Small intestine (tissue), 7 donors: ENCODE measurements at regions not wholly inside any gene's neighbourhood (a gene's known extent, or its start where the extent isn't known, plus 50 kb on each side); places are given as distances from the start of the nearest gene placed in this dataset.

Experiments
- DNase-seq, 2 donors: peaks; one replicate each; pipeline versions ENCODE4 v3.0.0 to v3.0.0-alpha.2; 2013
- FAIRE-seq: peaks from 2 replicates; lab custom pipeline; 2012; peaks lifted over from hg19 to GRCh38; lab: Jason Lieb, UNC
- H3K27ac ChIP-seq, 3 donors: one replicate each; pipeline ENCODE4 v1.5.1; 2013; ENCODE audit warnings: low read length in 2 of 3, mild to moderate bottlenecking in 2 of 3, control low read depth in 1 of 3, inconsistent platforms in 1 of 3, low read depth in 1 of 3, moderate library complexity in 1 of 3
- H3K27me3 ChIP-seq, 3 donors: one replicate each; pipeline ENCODE4 v1.6.1; 2013; ENCODE audit warnings: low read length in 3 of 3, inconsistent platforms in 1 of 3; ENCODE audit not compliant: control insufficient read depth in 3 of 3, insufficient read depth in 3 of 3
- H3K36me3 ChIP-seq, 3 donors: one replicate each; pipeline ENCODE4 v1.6.1; 2013; ENCODE audit warnings: low read length in 3 of 3, inconsistent platforms in 1 of 3, low read depth in 1 of 3, mild to moderate bottlenecking in 1 of 3, moderate library complexity in 1 of 3; ENCODE audit not compliant: control insufficient read depth in 3 of 3, insufficient read depth in 2 of 3
- H3K4me1 ChIP-seq, 3 donors: one replicate each; pipeline ENCODE4 v1.6.1; 2013; ENCODE audit warnings: low read length in 2 of 3, inconsistent platforms in 1 of 3, low read depth in 1 of 3, mild to moderate bottlenecking in 1 of 3, moderate library complexity in 1 of 3; ENCODE audit not compliant: control insufficient read depth in 3 of 3, insufficient read depth in 2 of 3
- H3K4me3 ChIP-seq, 3 donors: one replicate each; pipeline ENCODE4 v1.5.1; 2013; ENCODE audit warnings: low read length in 3 of 3, control low read depth in 1 of 3, inconsistent platforms in 1 of 3, low read depth in 1 of 3, mild to moderate bottlenecking in 1 of 3, moderate library complexity in 1 of 3
- H3K9me3 ChIP-seq, 2 donors: one replicate each; pipeline ENCODE4 v1.6.1; 2013; ENCODE audit warnings: low read depth in 1 of 2, low read length in 1 of 2; ENCODE audit not compliant: control insufficient read depth in 2 of 2, insufficient read depth in 1 of 2
- WGBS, 3 donors: extraction: QIAGEN DNeasy Blood & Tissue Kit; methylation state at CpG; one replicate each; pipeline ENCODE4 v1.1.7; 2013; 5-methylcytosine and 5-hydroxymethylcytosine counted together
- donor health status: healthy with polysubstance abuse.
- donor health status: control.
- donor health status: control.
- donor health status: Bipolar disorder and iron deficiency.
- donor health status: healthy.

DNA sequence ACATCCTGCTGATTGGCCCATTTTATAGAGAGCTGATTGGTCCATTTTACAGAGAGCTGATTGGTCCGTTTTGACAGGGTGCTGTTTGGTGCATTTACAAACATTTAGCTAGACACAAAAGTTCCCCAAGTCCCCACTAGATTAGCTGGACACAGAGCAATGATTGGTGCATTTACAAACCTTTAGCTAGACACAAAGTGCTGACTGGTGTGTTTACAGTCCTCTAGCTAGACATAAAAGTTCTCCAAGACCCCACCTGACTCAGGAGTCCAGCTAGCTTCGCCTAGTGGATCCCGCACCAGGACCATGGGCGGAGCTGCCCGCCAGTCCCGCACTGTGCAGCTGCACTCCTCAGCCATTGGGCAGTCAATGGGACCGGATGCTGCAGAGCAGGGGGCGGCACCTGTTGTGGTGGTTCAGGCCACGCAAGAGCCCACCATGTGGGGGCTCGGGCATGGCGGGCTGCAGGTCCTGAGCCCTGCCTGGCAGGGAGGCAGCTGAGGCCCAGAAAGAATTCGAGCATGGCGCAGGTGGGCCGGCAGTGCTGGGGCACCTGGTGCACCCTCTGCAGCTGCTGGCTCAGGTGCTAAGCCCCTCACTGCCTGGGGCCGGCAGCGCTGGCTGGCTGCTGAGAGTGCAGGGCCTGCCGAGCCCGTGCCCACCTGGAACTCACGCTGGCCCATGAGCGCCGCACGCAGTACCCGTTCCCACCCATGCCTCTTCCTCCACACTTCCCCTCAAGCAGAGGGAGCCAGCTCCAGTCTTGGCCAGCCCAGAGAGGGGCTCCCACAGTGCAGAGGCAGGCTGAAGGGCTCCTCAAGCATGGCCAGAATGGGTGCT is 713.2 kb upstream of the GYPC start:
- Histone ChIP-seq H3K36me3 (no peaks in the 10 kb centered on the region), H3K4me3 (no peak overlapping the region), H3K27me3 (no peaks in the 10 kb centered on the region), H3K27ac (no peak overlapping the region), H3K9me3 (peaks cover 3 to 26% of the 10 kb centered on the region in 2 donors), H3K4me1 (no peaks in the 10 kb centered on the region)
- DNase-seq, result no peak
- no peak for FAIRE-seq
- 88 to 93% (median 91%) methylated on average over 20 to 23 of the region's 23 CpGs for WGBS, 3 donors

- 34 to 45% (median 35%) methylated on average over 4 of the region's 4 CpGs for WGBS, 3 donors
- H3K9me3 ChIP-seq, result no peaks in the 10 kb centered on the region
- no peak for FAIRE-seq
These were observed 696.9 kb upstream of the GYPC start for GRCh38 chr2:125959047-125959446.

GRCh38 chr2:125961739-125962138 is 694.2 kb upstream of the GYPC start:
- Histone ChIP-seq H3K27me3 (no peaks in the 10 kb centered on the region), H3K36me3 (no peaks in the 10 kb centered on the region), H3K4me3 (no peak overlapping the region), H3K4me1 (no peaks in the 10 kb centered on the region), H3K9me3 (no peaks in the 10 kb centered on the region), H3K27ac (no peak overlapping the region)
- 44 to 57% (median 45%) methylated on average over 1 of the region's 1 CpG for WGBS, 3 donors
- FAIRE-seq, result no peak
- DNase-seq, result no peak

More at GRCh38 chr2:125959047-125959446, 696.9 kb upstream of the GYPC start:
- DNase-seq, result no peak
- Histone ChIP-seq H3K4me1 (no peaks in the 10 kb centered on the region), H3K27me3 (no peaks in the 10 kb centered on the region), H3K36me3 (no peaks in the 10 kb centered on the region), H3K4me3 (no peak overlapping the region), H3K27ac (no peak overlapping the region)

- Histone ChIP-seq H3K9me3 (no peaks in the 10 kb centered on the region), H3K4me3 (no peak overlapping the region), H3K27me3 (no peaks in the 10 kb centered on the region), H3K36me3 (no peaks in the 10 kb centered on the region), H3K4me1 (no peaks in the 10 kb centered on the region), H3K27ac (no peak overlapping the region)
- no peak for FAIRE-seq
- DNase-seq, result no peak
- WGBS, 3 donors, result 46 to 54% (median 52%) methylated on average over 2 of the region's 2 CpGs
These were observed 676.1 kb upstream of the GYPC start for GRCh38 chr2:125979886-125980285.

DNA sequence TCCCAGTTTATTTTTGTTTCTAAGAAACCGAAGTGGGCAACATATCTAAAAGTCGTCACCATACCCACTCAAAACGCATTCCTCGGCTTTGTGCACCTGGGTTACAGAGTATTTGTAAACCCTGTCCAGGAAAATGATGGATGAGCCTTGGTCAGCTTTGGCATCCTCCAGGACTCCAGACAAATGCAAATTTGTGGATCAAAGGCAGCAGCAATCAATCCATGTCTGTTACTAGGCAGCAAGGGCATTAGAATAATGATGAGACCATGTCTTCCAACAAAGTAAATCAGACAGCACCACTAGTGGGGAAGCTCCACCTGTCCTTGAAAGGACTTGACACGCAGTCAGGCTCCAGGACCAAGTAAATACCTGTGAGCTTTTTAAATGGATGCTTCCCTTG is 672.6 kb upstream of the GYPC start:
- Histone ChIP-seq H3K9me3 (no peaks in the 10 kb centered on the region), H3K4me1 (no peaks in the 10 kb centered on the region), H3K27me3 (no peaks in the 10 kb centered on the region), H3K36me3 (no peaks in the 10 kb centered on the region), H3K27ac (no peak overlapping the region), H3K4me3 (no peak overlapping the region)
- DNase-seq (no peak), FAIRE-seq (no peak)
- 41 to 48% (median 44%) methylated on average over 5 of the region's 5 CpGs for WGBS, 3 donors

DNA sequence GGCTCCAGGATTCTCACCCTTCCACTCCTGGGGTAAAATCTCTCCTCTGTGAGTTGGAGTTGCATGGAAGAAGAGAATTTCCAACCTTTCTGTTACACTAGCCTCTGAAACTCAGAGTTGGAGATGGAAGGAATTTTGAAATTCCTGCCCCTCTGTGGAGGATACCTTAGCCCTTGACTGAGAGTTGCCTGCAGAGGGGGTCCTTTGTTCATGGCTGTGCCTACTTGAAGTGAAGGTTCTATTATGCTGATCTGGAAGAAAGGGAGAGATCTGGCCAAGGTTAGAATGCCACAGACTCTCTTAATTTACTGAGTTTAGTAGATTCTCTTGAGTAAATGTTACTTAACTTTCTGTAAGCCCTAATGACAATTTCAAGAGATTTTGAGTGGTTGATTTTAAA is 626.6 kb upstream of the GYPC start:
- DNase-seq, result no peak
- FAIRE-seq, result no peak
- Histone ChIP-seq H3K27me3 (no peaks in the 10 kb centered on the region), H3K9me3 (no peaks in the 10 kb centered on the region), H3K4me1 (no peaks in the 10 kb centered on the region), H3K36me3 (no peaks in the 10 kb centered on the region), H3K27ac (no peak overlapping the region), H3K4me3 (no peak overlapping the region)

DNA sequence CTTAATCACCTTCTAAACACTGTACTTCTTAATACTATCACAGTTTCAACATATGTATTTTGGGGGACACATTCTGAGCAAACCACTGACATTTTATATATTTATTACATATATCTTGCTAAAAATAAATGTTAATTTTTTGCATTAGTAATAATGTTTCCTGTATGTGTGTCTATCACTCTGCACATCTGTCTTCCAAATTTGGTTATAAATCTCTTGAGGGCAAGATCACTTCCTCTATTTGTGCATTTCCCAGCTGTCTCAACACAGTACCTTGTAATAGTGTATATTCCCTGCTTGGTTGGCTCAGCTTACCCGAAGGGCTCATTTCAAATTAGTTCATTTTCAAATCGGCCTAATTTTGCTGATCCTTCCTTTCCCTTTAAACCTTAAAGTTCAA is 617.1 kb upstream of the GYPC start:
- H3K9me3 ChIP-seq, result peaks cover 0 to 3% of the 10 kb centered on the region in 2 donors
- DNase-seq (no peak), FAIRE-seq (no peak)
- H3K27me3 ChIP-seq, result no peaks in the 10 kb centered on the region
- H3K4me1 ChIP-seq, result no peaks in the 10 kb centered on the region
- H3K27ac ChIP-seq, result no peak overlapping the region
- no peak overlapping the region for H3K4me3 ChIP-seq
- no peaks in the 10 kb centered on the region for H3K36me3 ChIP-seq
- WGBS, 3 donors, result 44 to 81% (median 54%) methylated on average over 2 of the region's 2 CpGs

DNA sequence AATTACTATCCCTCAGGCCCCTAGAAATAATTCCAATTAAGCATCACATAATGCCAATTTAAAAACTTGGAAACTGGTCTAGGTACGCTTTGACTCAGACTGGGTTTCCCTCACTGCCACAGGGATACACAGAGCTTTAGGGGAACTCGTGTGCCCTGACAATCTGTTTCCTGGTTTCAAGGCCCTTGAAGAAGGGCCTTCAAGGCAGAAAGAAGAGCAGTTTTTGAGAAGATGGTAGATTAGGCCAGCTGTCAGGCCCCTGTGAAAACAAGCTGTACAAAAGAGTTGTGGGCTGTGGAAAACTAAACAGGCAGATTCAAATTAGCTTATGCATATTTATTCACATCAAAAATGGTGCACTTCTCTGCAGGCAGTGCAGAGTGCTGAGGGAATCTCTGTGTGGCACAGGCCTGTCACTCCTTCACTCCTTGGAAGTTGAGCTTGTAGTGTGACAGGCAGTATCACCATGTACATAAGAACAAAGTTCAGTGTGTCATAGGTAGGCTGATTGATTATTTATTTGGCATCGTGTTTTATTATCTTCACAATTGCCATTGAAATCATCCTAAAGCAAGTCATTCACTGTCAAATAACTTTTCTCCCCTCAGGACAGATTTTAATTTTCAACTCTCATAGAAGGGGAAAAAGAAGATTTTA is 614.4 kb upstream of the GYPC start:
- Histone ChIP-seq H3K4me1 (no peaks in the 10 kb centered on the region), H3K4me3 (no peak overlapping the region), H3K36me3 (no peaks in the 10 kb centered on the region), H3K27ac (no peak overlapping the region), H3K9me3 (no peaks in the 10 kb centered on the region), H3K27me3 (no peaks in the 10 kb centered on the region)
- no peak for FAIRE-seq
- 39 to 60% (median 42%) methylated on average over 3 of the region's 3 CpGs for WGBS, 3 donors
- DNase-seq, result peak; percentile 16 to 28
